ENCODE measurements at regions not wholly inside any gene's neighbourhood (a gene's known extent, or its start where the extent isn't known, plus 50 kb on each side); places are given as distances from the start of the nearest gene placed in this dataset.
A peak's percentile ranks its signal among the peaks of the same experiment; 100 is the strongest.

GRCh38 chr6:112980676-112981075 lies 633.5 kb downstream of the RFPL4B start:
- DNase-seq (ENCODE audit: low read depth): no peak
- H3K4me3 ChIP-seq (replicated peaks; ENCODE audit: low read depth, low read length): no peak overlapping the region
- TF ChIP-seq CTCF (IDR thresholded peaks at IDR 0.05; ENCODE audit: low read length, missing control alignments): no peak

DNA sequence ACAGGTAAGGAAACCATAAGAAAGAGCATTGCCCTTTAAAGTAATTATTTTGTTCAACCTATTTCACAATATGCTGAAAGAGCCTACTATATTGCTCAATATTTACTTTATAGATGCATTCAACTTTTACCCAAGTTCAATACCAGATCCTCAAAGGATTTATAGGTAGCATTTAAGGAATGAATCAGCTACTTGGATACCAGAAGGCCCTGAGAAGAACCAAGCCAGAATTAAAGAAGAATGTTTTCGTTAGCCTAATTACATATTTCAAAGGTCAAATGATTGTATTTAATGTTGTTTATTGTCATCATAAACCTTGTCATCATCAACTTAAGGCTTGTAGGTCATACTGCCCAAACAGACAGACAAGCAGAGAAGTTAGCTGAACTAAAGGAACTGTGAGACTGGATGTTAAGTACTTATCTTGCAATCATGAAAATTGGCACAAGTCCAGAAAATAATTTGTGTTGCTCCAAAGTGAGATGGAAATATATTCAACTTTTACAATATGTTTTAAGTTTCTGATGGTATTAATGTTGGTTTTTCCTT lies 636.7 kb downstream of the RFPL4B start:
- H3K4me3 ChIP-seq (replicated peaks; ENCODE audit: low read depth, low read length): no peak overlapping the region
- peak; percentile 23 for DNase-seq (ENCODE audit: low read depth)
- no peak for TF ChIP-seq CTCF (IDR thresholded peaks at IDR 0.05; ENCODE audit: low read length, missing control alignments)

DNA sequence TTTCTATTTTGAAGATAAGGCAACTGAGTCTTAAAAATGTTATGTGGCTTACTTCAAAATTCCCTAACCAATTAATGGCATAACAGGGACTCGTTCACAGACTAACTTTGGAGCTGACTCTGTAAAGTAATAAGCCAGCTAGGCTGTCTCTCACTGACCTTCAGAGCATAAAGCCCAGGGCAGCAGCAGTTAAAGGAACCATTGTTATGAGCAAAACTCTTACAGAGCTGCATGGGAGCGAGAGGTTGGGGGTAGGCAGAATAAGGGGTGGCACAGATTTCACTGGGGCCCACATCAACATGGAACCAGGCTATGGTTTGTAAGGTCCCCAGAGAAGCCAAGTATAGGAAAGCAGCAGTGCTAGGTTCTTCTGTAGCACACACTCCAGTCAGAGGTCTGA lies 637.8 kb downstream of the RFPL4B start:
- no peak for DNase-seq (ENCODE audit: low read depth)
- no peak overlapping the region for H3K4me3 ChIP-seq (replicated peaks; ENCODE audit: low read depth, low read length)
- no peak for TF ChIP-seq CTCF (IDR thresholded peaks at IDR 0.05; ENCODE audit: low read length, missing control alignments)

- H3K4me3 ChIP-seq (replicated peaks; ENCODE audit: low read depth, low read length): no peak overlapping the region
- no peak for DNase-seq (ENCODE audit: low read depth)
- TF ChIP-seq CTCF (IDR thresholded peaks at IDR 0.05; ENCODE audit: low read length, missing control alignments): no peak
These were observed 639.2 kb downstream of the RFPL4B start for GRCh38 chr6:112986321-112986720.

DNA sequence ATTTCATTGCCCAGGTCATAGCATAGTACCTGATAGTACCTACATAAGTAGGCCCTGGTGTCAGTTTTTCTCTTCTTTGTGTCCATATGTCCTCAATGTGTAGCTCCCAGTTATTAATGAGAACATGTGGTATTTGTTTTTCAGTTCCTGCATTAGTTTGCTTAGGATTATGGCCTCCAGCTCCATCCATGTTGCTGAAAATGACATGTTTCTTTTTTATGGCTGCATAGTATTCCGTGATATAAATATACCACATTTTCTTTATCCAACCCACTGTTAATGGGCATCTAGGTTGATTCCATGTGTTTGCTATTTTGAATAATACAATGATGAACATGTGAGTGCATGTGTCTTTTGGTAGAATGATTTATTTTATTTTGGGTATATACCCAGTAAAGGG lies 641.6 kb downstream of the RFPL4B start:
- no peak for TF ChIP-seq CTCF (IDR thresholded peaks at IDR 0.05; ENCODE audit: low read length, missing control alignments)
- DNase-seq (ENCODE audit: low read depth): no peak
- no peak overlapping the region for H3K4me3 ChIP-seq (replicated peaks; ENCODE audit: low read depth, low read length)

- no peak for TF ChIP-seq CTCF (IDR thresholded peaks at IDR 0.05; ENCODE audit: low read length, missing control alignments)
- no peak for DNase-seq (ENCODE audit: low read depth)
- H3K4me3 ChIP-seq (replicated peaks; ENCODE audit: low read depth, low read length): no peak overlapping the region
These were observed 643.8 kb downstream of the RFPL4B start for GRCh38 chr6:112990971-112991370.

DNA sequence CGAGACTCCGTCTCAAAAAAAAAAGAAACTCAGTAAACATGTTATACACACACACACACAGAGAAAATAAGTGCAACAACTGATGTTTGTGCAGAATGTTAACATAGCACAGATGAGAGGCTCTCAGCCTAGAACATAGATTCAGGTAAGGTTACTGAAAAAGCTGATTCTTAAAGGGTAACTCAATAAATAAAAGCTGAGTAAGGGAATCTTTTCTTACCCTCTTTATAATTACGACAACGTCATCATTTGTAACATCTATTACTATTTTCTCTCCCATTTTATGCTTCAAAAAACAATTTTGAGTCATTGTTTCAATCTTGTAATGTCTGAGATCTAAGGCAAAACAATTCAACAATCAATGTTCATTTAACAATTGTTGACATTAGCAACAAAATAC lies 644.8 kb downstream of the RFPL4B start:
- no peak for TF ChIP-seq CTCF (IDR thresholded peaks at IDR 0.05; ENCODE audit: low read length, missing control alignments)
- H3K4me3 ChIP-seq (replicated peaks; ENCODE audit: low read depth, low read length): no peak overlapping the region
- DNase-seq (ENCODE audit: low read depth): no peak
